PC-9 (cell line): ENCODE measurements at regions not wholly inside any gene's neighbourhood (a gene's known extent, or its start where the extent isn't known, plus 50 kb on each side); places are given as distances from the start of the nearest gene placed in this dataset.

Source experiments
- BruUV-seq: library from RNA; stranded (reverse); fragments of 400-500 nt; replicated peaks from 2 replicates; lab custom pipeline; 2021; lab: Mats Ljungman, UMichigan
- CTCF ChIA-PET: fragments of 300-600 bp; sonication (Branson Sonifier 250); formaldehyde crosslinking; loops from one replicate; lab custom pipeline; 2022; ENCODE audit warnings: antibody characterized with exemption; lab: Charles Lee
- POLR2A ChIA-PET: fragments of 300-600 bp; sonication (Branson Sonifier 250); formaldehyde crosslinking; loops from one replicate; lab custom pipeline; 2022; ENCODE audit warnings: antibody characterized with exemption; ENCODE audit not compliant: unreplicated experiment; lab: Charles Lee
- DNase-seq, 2 experiments: peaks; one replicate each; pipeline versions ENCODE4 v3.0.0 to v3.0.0-alpha.2; 2015 to 2022; ENCODE audit warnings: mixed read lengths in 1 of 2
- H2AFZ ChIP-seq: fragments of 200-600 bp; sonication (generic); 2 replicates; pipeline ENCODE4 v1.8.1; 2017; ENCODE audit warnings: antibody characterized with exemption
- H3F3A ChIP-seq: fragments of 200-600 bp; sonication (generic); 2 replicates; pipeline ENCODE4 v1.8.1; 2017; ENCODE audit warnings: antibody characterized with exemption, mild to moderate bottlenecking, low read depth; ENCODE audit not compliant: insufficient read depth
- H3K27ac ChIP-seq: fragments of 200-600 bp; sonication (generic); 2 replicates; pipeline ENCODE4 v1.6.1; 2016; ENCODE audit warnings: mixed run types
- H3K27me3 ChIP-seq: fragments of 200-600 bp; sonication (generic); 2 replicates; pipeline ENCODE4 v1.6.1; 2016; ENCODE audit warnings: low read depth, mixed run types; ENCODE audit not compliant: insufficient read depth
- H3K36me3 ChIP-seq: fragments of 200-600 bp; sonication (generic); 2 replicates; pipeline ENCODE4 v1.6.1; 2016; ENCODE audit warnings: low read depth, mixed run types
- H3K4me1 ChIP-seq: fragments of 200-600 bp; sonication (generic); replicated peaks from 2 replicates; pipeline ENCODE4 v1.6.1; 2016; ENCODE audit warnings: mixed run types; ENCODE audit not compliant: insufficient read depth
- H3K4me2 ChIP-seq: fragments of 200-600 bp; sonication (generic); 2 replicates; pipeline ENCODE4 v1.6.1; 2017; ENCODE audit warnings: mixed run types
- H3K4me3 ChIP-seq: fragments of 200-600 bp; sonication (generic); 2 replicates; pipeline ENCODE4 v1.6.1; 2016; ENCODE audit warnings: mixed run types
- H3K79me2 ChIP-seq: fragments of 200-600 bp; sonication (generic); 2 replicates; pipeline ENCODE4 v1.6.1; 2017; ENCODE audit warnings: low read depth, mixed run types
- H3K9me2 ChIP-seq: fragments of 200-600 bp; sonication (generic); 2 replicates; pipeline ENCODE4 v1.8.1; 2017; ENCODE audit warnings: mild to moderate bottlenecking; ENCODE audit not compliant: insufficient read depth
- H3K9me3 ChIP-seq: fragments of 200-600 bp; sonication (generic); 2 replicates; pipeline ENCODE4 v1.8.1; 2016; ENCODE audit warnings: low read depth; ENCODE audit not compliant: insufficient read depth
- H4K20me1 ChIP-seq: fragments of 200-600 bp; sonication (generic); 2 replicates; pipeline ENCODE4 v1.8.1; 2017; ENCODE audit not compliant: insufficient read depth
- EZH2 ChIP-seq: fragments of 200-600 bp; sonication (generic); IDR thresholded peaks from 2 replicates; pipeline ENCODE4 v1.8.0; 2017; ENCODE audit warnings: antibody characterized with exemption, low read depth
- intact Hi-C: fragments of 100-400 bp; cut with micrococcal nuclease; formaldehyde crosslinking; loops from one replicate; pipeline ENCODE4 v1.10.0; 2022; ENCODE audit not compliant: unreplicated experiment
- TF ChIP-seq, protein P1 (sequence below): fragments of 200-600 bp; sonication (generic); conservative IDR thresholded peaks from 2 replicates; pipeline ENCODE4 v1.6.1; 2017; ENCODE audit warnings: mixed run types, antibody characterized with exemption, mild to moderate bottlenecking, moderate library complexity

DNA sequence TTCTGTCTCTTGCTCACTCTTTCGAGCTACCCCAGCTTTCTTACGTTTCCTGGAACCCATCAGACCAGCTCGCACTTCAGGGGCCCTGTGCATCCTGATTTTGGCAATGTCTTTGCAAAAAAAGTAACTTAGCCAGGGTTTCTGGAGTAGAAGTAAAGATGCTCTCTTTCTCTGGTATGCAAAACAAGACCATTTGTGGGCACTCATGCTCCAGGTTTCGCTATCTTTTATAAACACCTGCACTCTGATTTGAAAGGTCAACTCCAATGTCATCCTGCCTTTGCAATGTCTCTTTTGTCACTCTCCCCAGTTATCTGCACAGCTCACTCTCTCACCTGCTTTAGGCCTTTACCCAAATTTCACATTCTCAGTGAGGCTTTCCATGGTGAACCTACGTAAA is 869.1 kb downstream of the QKI start:
- intact Hi-C loops = no loop called here

DNA sequence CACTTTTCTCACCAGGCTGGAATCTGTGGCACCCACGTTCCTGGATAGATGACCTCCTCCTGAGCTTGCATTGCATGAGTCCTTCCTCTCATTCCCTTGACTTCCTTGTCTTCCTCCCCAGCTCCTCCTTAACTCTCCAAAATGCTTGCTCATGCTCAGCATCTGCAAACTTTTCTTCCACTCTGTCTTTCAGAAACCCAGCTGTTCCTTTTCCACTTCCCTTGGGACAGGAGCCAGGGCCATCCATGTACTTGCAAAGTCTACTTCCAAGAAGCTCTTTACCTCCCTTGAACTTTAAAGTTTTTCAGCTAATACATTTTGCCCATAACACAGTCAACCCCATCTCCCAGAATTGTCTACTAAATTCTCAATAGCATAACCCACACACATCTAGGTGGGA is 861.7 kb downstream of the QKI start:
- ChIA-PET CTCF (no interaction called here), POLR2A (no interaction called here)
- intact Hi-C loops = no loop called here
- H3F3A ChIP-seq = no peaks in the 10 kb centered on the region
- no peak for DNase-seq
- no peaks in the 10 kb centered on the region for H3K9me3 ChIP-seq
- no peaks in the 10 kb centered on the region for H3K36me3 ChIP-seq
- H3K27me3 ChIP-seq = no peaks in the 10 kb centered on the region
- H2AFZ ChIP-seq = no peak overlapping the region
- no peaks in the 10 kb centered on the region for H3K79me2 ChIP-seq
- H3K4me3 ChIP-seq = no peak overlapping the region
- H3K9me2 ChIP-seq = no peaks in the 10 kb centered on the region; the same call in 1 of the 2 replicates
- BruUV-seq = no TSS peak
- no peak overlapping the region for H3K27ac ChIP-seq
- TF ChIP-seq, protein P1, sequence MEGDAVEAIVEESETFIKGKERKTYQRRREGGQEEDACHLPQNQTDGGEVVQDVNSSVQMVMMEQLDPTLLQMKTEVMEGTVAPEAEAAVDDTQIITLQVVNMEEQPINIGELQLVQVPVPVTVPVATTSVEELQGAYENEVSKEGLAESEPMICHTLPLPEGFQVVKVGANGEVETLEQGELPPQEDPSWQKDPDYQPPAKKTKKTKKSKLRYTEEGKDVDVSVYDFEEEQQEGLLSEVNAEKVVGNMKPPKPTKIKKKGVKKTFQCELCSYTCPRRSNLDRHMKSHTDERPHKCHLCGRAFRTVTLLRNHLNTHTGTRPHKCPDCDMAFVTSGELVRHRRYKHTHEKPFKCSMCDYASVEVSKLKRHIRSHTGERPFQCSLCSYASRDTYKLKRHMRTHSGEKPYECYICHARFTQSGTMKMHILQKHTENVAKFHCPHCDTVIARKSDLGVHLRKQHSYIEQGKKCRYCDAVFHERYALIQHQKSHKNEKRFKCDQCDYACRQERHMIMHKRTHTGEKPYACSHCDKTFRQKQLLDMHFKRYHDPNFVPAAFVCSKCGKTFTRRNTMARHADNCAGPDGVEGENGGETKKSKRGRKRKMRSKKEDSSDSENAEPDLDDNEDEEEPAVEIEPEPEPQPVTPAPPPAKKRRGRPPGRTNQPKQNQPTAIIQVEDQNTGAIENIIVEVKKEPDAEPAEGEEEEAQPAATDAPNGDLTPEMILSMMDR = no peak
- TF ChIP-seq EZH2 = no peak
- no peaks in the 10 kb centered on the region for H4K20me1 ChIP-seq
- H3K4me1 ChIP-seq = no peaks in the 10 kb centered on the region
- no peak overlapping the region for H3K4me2 ChIP-seq

More for the DNA sequence above, 869.1 kb downstream of the QKI start:
- ChIA-PET POLR2A (no interaction called here), CTCF (no interaction called here)
- no peak overlapping the region for H3K4me2 ChIP-seq
- no peaks in the 10 kb centered on the region for H3K27me3 ChIP-seq
- DNase-seq = no peak
- no TSS peak for BruUV-seq
- no peak overlapping the region for H3K27ac ChIP-seq
- no peaks in the 10 kb centered on the region for H4K20me1 ChIP-seq
- H3K4me3 ChIP-seq = no peak overlapping the region
- no peaks in the 10 kb centered on the region for H3K36me3 ChIP-seq
- TF ChIP-seq, protein P1 = no peak
- TF ChIP-seq EZH2 = no peak
- no peaks in the 10 kb centered on the region for H3K9me2 ChIP-seq
- no peaks in the 10 kb centered on the region for H3K79me2 ChIP-seq
- no peak overlapping the region for H2AFZ ChIP-seq
- no peaks in the 10 kb centered on the region for H3K4me1 ChIP-seq
- no peaks in the 10 kb centered on the region for H3K9me3 ChIP-seq
- no peaks in the 10 kb centered on the region for H3F3A ChIP-seq

DNA sequence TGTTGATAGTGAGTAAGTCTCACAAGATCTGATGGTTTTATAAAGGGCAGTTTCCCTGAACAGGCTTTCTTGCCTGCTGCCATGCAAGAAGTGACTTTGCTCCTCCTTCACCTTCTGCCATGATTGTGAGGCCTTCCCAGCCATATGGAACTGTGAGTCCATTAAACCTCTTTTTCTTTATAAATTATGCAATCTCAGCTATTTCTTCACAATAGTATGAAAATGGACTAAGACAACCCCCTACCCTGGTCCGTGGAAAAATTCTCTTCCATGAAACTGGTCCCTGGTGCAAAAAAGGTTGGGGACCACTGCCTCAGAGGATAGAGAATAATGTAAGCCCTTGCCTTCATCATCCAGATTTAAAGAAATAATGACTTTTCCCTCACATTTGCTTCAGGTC is 861.3 kb downstream of the QKI start:
- no peaks in the 10 kb centered on the region for H3K4me1 ChIP-seq
- no peak overlapping the region for H3K27ac ChIP-seq
- CTCF ChIA-PET = no interaction called here
- H3K79me2 ChIP-seq = no peaks in the 10 kb centered on the region
- no peak overlapping the region for H3K4me3 ChIP-seq
- H3K27me3 ChIP-seq = no peaks in the 10 kb centered on the region
- no TSS peak for BruUV-seq
- DNase-seq = no peak
- no peak overlapping the region for H3K4me2 ChIP-seq
- H3K9me3 ChIP-seq = no peaks in the 10 kb centered on the region
- POLR2A ChIA-PET = no interaction called here
- H4K20me1 ChIP-seq = no peaks in the 10 kb centered on the region
- H2AFZ ChIP-seq = no peak overlapping the region
- intact Hi-C loops = no loop called here
- H3K9me2 ChIP-seq = no peaks in the 10 kb centered on the region; the same call in 1 of the 2 replicates
- no peaks in the 10 kb centered on the region for H3K36me3 ChIP-seq
- TF ChIP-seq, protein P1 = no peak
- no peak for TF ChIP-seq EZH2
- no peaks in the 10 kb centered on the region for H3F3A ChIP-seq
